GM19043 (cell line): ENCODE measurements at regions not wholly inside any gene's neighbourhood (a gene's known extent, or its start where the extent isn't known, plus 50 kb on each side); places are given as distances from the start of the nearest gene placed in this dataset.

Experiments
- ATAC-seq: cut with Tn5 transposase; IDR thresholded peaks from one replicate; pipeline ENCODE4 v1.9.1; 2021; ENCODE audit warnings: low read depth; ENCODE audit not compliant: unreplicated experiment

GRCh38 chr1:72620453-72620852 is 338.1 kb upstream of the NEGR1 start:
- no peak for ATAC-seq

DNA sequence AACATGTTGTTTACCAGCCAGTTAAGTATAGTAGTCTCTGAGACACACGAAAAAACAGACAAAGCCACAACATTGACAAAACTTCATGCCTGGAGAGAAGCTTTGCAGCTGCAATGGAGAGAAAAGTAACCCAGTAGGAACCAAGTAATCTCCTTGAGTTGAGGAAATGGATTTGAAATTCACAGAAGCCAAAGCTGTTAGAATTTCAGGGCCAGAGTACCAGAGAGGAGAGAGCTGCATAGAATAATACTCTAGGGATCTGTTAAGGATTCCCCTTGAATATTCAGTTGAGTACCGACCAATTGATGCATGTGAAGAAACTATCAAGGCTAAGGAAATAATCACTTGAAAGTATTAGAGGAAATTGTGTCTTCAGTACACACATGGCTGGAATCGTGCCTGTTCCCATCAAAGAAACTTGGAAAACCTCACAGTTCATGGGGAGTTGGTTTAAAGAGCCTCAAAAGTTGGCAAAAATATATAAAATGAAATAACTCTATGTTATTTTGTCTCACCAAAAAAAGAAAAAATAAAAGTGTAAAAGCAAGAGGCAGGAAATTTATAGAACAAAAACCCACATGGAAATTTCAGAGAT is 324.0 kb upstream of the NEGR1 start:
- no peak for ATAC-seq

DNA sequence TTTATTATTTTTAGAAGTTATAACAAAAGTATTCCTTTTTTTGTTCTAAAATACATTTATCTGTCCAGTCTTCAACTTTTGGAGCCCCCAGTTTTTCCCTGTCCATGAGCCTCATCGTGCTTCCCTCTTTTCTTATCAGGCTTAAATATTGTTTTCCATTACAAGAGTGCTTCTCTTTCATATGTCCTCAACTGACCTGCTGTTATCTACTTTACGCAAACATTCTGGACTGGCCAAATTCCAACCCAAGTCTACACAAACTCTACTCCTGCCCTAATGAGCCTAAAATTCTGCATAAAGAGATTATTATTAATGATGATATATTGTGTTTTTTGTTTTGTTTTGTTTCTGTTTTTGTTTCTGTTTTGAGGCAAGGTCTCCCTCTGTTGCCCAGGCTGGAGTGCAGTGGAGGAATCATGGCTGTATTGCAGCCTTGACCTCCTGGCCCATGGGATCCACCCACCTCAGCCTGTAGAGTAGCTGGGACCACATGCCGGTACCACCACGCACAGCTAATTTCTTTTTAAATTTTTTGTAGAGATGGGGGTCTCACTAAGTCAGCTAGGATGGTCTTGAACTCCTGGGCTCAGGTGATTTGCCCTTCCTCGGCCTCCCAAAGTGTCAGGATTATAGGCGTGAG is 318.8 kb upstream of the NEGR1 start:
- ATAC-seq, result no peak

DNA sequence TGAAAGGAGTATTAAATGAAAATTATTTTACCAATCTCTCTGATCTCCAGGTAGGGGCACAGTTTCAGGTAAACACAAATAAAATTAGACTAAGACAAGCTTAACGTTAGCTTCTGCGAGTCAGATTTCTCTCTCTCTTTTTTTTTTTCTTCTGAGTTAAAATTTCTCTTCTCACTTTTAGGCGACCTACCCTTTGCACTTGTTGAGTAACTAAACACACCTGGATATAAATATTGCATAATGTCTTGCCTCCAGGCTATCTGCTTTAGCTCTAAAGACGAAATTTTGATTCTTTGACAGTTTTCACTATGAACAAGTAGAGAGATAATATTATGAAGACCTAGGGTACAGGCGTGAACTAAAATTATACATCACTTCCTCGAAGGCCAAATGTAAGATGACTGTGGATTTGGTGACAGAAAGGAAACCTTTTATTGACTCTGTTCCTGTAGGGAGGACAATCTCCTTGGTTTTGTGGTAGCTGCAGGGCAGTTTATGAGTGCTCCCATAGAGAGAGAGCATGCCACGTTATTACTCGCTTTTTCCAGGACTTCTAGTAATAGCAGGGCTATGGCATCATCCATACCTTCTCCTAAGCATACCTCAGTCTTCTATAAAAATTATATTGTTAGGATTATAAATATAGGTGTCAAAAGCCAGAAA is 303.8 kb upstream of the NEGR1 start:
- no peak for ATAC-seq

DNA sequence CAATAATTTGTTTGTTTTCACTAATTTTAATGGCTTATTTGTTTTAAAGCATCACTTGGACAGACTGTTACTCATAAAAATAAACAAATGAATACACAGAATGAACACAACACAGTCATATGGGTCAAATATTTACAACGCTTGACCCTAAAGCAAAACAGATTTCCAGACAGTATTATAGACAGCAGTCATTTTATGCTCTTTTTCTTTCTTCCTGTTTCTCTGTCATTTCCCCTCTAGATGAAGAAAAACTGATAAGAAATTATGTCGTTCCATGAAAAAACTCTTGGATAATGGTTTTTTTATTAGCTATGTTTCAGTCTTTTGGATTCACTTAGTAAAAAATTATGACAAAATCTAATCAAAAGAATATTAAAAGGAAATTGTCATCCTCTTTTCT is 297.3 kb upstream of the NEGR1 start:
- no peak for ATAC-seq

DNA sequence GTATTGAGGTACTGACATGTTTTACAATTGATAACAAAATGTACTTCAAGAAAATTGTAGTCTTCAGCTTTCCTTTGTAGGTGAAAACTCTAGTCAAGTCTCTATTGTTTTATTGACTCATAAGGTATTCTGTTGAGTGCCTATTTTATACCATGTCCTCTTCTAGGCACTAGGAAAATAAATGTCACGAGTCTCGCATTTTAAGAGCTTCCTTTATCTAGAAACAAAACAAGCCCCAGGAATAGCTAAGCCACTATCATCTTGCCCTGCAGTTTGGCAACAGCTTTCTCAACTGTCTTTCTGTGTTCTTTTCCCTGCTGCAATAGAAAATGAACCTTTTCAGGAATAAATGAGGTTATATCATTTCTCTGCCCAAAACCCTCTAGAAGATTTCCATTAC is 288.5 kb upstream of the NEGR1 start:
- ATAC-seq, result no peak

DNA sequence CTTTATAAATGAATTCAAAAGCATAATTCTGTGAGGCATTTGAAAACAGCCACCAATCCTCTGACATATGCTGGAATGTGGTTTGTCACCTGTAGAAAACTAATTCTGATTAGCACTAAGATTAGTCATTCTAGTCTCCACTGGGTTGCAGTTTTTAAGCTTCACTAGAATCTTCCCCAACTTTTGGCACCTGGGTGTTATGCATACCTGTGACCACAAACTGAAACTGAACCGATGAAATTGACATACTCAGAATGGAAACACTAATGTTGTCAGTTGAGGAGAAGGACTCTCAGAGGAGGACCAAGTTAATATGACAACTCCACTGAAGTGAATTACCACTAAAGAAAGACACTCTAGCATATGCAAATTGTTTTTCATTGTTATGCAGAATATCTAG is 285.8 kb upstream of the NEGR1 start:
- ATAC-seq, result peak; percentile 78

DNA sequence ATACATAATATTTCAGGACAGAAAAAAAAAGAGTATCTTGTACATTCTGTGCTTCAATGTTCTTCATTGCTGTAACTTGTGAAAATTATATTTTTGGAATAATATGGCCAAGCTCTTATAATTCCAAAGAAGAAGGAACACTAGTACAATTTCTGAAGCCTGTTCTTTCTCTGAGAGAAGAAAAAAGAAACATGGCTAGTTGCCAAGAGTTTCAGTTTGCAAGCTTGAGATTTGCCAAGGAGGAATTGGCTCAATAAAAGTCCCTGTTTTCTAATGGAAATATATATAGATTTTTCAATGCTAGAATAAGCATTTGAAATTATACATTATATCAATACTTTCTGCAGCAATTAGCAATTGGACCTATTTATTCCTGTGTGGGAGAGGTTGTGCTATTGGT is 285.2 kb upstream of the NEGR1 start:
- ATAC-seq, result no peak

DNA sequence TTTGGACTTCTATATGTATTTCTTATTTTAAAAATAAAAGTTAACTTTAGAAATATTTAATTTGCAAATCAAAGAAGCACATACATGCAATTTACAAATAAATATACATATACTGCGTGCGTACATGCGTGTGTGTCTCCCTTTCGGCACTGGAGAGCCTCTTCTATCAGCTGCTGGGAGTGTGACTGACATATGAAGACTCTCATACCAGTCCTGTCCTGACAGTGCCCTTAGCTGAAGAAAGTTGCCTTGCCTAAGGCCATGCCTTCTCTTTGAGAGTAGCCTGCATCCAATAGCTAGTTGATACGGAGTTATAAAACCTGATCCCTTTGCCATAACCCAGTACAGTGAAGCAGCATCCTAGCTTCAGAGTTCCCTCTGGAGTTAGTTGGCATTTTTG is 282.4 kb upstream of the NEGR1 start:
- no peak for ATAC-seq

- ATAC-seq, result no peak
These were observed 275.2 kb upstream of the NEGR1 start for GRCh38 chr1:72557446-72558049.

DNA sequence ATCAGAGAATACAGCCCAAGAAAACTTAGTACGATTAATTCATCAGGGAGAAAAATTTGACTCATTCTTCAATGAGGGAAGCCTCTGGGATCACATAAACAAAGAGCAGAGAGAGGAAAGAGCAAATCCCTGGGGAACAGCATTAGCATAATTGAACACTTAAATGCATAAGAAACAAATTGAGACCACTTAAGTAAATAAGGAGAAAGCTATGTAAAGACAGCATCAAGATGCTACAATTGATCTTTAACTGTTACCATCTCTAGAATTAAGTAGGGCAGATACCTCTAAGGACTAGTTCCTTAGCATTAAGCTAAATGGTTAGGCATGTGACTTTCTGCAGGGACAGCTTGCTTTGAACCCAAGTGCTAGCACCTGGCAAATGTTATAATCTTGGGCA is 265.1 kb upstream of the NEGR1 start:
- no peak for ATAC-seq

- no peak for ATAC-seq
These were observed 258.3 kb upstream of the NEGR1 start for GRCh38 chr1:72540674-72541073.

- ATAC-seq, result no peak
These were observed 253.1 kb upstream of the NEGR1 start for GRCh38 chr1:72535470-72535869.

- ATAC-seq, result no peak
These were observed 248.3 kb upstream of the NEGR1 start for GRCh38 chr1:72530646-72531045.

DNA sequence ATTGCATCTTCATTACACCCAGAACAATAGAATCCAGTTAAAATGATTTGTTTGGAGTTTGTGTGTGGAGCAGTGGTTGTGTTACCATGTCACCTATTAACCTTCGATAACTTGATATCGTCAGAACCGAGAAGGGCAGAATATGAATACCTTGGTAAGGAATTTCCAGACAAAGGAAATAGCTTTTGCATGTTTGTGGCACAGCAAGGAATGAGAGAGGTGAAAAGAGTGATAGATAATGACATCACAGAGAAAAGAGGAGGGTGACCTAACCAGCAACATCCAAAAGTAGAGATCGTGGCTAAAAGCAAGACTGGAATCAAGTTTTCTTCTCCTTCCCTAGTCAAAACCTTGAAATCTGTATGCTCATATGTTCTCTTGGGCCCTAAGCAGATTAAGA is 244.6 kb upstream of the NEGR1 start:
- ATAC-seq, result no peak

DNA sequence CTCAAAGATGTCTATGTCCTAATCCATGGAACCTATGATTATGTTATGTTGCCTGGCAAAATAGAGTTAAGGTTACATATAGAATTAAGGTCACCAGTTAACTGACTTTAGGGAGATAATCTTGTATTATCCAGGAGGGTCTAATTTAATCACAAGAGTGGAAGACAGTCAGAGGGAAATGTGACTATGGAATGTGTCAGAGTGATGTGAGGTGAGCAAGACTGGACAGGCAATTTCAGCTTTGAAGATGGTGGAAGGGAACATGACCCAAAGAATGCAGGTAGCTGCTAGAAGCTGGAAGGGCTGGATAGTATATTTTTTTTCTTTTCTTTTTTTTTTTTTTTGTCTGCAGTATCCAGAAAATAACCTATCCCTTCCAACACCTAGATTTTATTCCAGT is 241.7 kb upstream of the NEGR1 start:
- ATAC-seq, result no peak

DNA sequence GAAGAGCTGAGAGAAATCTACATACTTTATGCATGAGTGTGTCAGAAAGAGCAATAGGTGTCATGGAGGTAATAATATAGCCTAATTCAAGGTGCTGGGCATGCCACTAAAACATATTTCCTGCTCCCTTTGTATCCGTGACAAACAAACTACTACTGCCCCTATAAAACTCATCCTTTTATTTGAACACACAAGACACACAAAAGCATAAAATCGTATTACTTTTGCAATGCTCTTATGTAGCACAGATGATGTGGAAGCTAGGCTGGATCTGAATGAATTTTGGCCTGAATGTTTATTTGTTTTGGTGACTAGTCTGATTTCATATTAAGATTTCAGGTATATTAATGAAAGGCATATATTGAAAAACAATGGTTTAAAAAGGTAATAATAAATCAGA is 239.3 kb upstream of the NEGR1 start:
- ATAC-seq, result no peak

- ATAC-seq, result no peak
These were observed 234.5 kb upstream of the NEGR1 start for GRCh38 chr1:72516826-72517225.

GRCh38 chr1:72516264-72516663 is 233.9 kb upstream of the NEGR1 start:
- no peak for ATAC-seq

- ATAC-seq, result no peak
These were observed 216.0 kb upstream of the NEGR1 start for GRCh38 chr1:72498371-72498770.

DNA sequence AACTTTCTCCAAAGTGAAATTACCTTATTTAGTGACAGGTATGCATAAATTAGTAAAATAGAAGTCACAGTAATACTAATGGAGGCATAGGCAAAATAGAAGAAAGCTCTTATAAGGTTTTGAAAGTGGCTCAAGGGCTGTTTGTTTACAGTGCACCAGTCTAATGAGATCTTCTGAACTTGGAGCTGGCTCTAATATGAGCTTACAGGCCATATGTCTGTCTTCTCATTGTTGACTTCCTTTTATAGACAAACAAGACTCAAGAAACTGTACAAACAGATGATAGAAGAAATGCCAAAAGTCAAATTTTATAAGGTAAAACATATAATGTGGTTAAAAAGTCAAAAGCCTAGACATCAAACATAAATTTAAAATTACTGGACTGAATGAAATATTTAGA is 207.5 kb upstream of the NEGR1 start:
- ATAC-seq, result no peak

- ATAC-seq, result no peak
These were observed 203.5 kb upstream of the NEGR1 start for GRCh38 chr1:72485801-72486200.
